GM21723 (cell line): ENCODE measurements at regions not wholly inside any gene's neighbourhood (a gene's known extent, or its start where the extent isn't known, plus 50 kb on each side); places are given as distances from the start of the nearest gene placed in this dataset.

Source experiments
- ATAC-seq: cut with Tn5 transposase; IDR thresholded peaks from one replicate; pipeline ENCODE4 v1.9.1; 2021; ENCODE audit warnings: mild to moderate bottlenecking, moderate library complexity; ENCODE audit not compliant: unreplicated experiment

DNA sequence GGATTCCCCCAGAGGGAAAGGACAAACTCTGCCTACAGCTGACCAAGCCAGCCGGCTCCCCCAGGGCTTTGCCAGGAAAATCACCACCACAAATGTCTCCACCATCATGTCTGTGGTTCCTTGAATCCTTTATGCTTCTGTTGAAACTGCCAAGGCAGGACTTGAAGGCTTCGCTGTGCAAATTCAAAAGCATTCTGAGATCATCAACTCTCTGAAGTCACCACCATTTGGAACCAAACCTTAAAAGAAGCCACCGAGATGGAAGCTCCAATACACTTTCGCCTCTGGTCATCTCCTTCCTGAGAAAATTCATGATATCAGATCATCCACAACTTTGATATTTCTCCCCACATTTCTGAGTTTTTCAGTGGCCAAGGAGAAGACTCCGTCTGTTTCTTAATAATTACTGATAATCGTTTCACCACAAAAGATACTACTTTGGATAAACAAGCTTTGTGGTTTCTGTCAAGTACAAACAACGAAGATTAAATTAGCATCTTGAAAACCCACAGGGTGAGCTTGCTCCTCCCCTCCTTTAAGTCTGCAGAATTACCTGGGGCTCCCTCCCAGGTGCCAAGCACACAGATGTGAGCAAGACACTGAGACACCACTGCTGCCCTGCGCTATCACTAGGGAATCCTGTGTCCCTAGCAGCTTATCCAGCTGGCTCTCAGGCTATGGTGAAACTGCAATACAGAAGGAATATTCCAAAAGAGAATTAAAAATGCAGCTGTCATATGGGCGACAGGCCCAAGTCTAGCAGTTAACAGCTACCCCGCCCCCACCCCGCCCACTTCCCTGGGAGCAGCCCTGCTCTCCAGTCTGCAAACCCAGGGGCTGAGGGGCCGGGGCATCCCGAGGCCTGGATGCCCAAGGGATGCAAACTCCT lies 125.0 kb upstream of the TBL1X start:
- ATAC-seq = no peak

DNA sequence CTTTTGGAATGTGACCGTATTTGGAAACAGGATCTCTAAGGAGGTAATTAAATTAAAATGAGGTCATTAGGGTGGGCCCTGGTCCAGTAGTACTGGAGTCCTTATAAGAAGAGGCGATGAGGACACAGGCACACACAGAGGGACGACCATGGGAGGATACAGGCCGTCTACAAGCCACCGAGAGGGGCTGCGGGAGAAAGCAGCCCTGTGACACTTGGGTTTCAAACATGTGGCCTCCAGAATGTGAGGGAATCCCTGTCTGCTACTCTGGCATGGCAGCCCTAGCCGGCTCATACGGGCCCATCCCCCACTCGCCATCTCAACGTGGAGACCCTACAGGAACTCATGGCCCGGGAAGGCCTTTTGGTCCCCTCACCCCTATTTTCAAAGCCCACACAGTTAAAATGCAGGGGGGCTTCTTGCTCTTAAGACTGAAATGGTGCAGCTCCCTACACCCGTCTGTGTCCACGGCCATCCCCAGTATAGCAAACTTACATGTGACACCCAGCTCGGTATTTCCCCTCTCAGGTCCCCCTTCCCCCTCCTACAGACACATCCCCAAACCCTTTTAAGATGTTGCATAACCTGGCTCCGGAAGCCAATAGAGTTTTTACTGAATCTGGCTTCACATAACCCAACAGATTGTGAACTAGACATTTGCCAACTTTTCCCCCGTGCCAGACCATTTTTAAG lies 124.1 kb upstream of the TBL1X start:
- peak; percentile 45 for ATAC-seq

DNA sequence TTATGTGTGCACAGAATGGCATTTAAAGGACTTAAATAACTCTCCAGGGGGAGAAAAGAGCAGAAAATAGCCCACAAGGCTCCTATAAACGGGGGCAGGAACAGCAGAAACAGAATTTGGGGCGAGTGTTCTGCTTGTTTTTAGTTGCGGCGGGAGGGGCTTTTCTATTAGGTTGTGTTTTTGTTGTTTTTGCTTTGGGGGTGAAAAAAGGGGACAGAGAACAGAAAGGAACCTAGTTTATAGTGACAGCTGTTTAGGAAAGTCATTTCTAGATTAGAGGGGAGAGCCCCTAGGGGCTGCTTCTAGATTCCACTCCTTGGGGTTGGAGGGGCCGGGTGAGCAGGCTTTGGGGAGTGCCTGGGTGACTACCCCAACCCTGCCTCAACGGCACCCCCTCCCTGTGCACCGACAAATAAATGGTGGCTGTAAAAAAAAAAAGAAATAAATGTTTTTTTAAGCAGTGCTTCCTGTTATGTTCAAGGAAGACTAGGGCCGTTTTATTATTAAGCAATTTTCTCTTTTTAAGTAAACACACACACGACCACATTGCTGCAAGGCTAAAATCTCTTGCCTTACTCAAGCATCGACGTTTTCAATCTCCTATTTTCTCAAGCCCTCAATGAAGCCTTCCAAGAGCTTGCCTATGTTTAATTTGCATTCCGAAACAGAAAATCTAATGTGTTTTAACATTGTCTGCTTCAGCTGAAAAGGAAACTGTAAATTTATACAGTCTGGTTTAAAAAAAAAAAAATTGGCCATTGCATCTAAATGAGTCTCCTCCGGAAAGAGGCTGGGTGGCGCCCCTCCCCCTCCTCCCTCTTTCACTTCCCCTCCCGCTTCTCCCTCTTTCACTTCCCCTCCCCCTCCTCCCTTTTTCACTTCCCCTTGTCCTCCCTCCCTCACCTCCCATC lies 123.3 kb upstream of the TBL1X start:
- peak; percentile 88 for ATAC-seq

DNA sequence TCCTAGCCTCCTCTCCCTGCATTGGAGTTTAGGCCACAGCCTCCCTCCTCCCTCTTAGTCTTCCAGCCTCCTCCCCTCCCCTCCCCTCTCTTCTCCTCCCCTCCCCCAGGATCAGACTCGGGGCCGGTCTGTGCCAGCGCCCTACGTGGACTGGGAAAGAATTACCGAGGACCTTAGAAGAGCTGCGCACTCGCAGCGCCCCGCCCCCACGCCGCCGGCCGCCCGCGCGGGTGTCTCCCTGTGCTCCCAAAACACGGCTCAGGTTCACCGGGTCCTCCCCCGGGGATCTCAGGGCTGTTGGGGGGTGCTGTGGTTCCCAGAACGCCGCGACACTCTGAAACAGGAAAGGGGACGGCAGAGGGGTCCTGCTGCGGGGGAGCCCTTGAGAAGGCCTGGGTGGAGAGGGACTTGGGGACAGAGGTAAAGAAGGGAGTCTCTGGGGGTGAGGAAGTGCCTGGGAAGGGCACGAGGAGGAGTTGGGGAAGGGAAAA lies 122.3 kb upstream of the TBL1X start:
- no peak for ATAC-seq

DNA sequence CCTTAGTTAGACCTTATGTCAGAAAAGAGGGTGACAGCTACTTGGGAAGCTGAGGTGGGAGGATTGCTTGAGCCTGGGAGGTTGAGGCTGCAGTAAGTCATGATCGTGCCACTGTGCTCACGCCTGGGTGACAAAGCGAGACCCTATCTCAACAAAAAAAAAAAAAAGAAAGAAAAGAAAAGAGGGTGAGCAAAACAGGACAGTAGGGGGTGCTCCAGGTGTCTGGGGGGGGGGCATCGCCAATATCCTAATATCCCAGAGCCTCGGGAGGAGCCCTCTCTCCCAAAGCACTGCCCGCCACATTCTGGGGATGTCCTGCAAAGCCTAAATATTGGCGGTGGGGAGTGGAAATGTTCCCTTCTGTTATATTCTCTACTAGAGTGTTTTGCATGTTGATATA lies 120.9 kb upstream of the TBL1X start:
- no peak for ATAC-seq

DNA sequence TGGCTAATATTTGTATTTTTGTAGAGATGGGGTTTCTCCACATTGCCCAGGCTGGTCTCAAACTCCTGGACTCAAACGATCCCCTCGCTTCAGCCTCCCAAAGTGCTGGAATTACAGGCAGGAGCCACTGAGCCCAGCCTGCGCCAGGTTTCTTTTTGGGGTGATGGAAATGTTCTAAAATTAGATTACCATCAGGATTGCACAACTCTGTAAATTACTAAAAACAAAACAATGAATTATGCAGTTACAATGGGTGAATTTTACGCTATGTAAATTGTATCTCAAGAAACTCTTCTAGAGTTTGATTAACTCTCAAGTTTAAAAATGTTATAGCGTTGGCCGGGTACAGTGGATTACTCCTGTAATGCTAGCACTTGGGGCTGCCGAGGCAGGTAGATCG lies 118.9 kb upstream of the TBL1X start:
- no peak for ATAC-seq

DNA sequence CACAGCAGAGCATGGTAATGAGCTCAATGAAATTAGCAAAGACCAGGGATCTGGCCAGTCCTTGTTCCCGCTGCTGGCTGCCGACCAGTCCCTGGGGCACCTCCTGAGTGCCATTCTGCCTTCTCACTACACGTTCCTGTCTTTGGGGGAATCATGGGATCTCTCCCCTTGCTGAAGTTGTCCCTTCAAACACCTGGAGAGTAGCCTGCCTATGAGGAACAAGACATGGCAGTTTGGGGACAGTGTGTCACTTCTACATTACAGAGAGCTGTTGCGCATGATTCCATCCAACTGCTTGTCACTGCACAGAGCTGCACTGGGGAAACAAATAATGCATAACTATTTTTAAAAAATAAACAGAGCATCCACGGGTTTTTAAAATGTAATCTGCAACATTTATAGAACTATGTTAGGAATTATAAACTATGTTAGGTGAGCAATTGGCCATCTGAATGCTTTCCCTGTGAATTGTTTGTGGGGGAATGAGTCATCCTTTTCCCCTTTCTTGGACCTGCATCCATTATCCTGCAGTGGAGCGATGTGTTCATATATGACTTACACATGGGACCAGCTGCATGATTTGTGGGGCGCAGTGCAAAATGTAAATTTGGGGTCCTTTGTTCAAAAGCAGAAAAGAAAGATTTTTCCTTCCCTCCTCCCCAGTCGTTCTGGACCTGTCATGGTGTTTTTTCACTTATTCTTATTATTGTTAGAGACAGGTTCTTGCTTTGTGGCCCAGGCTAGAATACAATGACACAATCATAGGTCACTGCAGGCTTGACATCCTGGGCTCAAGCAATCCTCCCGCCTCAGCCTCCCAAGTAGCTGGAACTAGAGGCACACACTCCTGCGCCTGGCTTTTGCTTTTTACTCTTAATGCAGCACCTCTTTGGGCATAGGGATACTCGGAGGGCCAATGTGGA lies 115.0 kb upstream of the TBL1X start:
- ATAC-seq = no peak

DNA sequence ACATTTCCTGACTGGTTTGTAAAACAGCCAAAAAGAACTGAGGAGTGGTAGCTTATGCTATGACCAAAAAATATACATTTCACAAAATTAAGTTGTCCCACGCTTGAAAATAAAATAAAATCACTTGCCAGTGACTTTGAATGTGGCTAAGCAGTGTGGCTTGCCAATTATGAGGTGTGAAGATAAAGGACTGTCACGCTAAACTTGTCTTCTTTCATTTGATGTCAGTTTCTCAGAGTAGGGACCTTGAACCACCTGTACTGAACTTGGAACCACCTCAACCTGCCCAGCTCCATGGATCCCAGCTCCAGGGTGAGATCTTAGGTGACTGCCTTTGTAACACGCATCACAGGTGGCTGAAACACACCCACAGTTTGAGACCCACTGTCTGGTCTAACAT lies 113.7 kb upstream of the TBL1X start:
- no peak for ATAC-seq

DNA sequence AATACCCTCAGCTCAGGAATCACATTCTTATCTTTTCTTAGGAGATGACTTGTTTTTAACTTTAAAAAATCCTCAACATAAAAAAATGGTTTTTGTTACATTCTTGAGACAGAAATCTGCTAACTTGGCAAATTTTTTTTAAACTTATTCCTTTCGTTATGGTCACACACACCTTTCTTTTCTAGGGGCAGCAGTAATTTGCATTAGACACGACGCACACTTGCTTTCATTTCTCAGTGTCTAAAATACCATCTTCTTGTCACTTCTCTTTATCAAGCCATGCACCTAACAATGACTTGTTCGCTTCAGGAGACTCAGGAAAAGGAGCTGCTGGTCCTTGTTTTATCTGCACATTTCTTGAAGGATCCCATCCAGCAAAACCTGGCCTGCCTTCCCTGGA lies 112.6 kb upstream of the TBL1X start:
- peak; percentile 83 for ATAC-seq

DNA sequence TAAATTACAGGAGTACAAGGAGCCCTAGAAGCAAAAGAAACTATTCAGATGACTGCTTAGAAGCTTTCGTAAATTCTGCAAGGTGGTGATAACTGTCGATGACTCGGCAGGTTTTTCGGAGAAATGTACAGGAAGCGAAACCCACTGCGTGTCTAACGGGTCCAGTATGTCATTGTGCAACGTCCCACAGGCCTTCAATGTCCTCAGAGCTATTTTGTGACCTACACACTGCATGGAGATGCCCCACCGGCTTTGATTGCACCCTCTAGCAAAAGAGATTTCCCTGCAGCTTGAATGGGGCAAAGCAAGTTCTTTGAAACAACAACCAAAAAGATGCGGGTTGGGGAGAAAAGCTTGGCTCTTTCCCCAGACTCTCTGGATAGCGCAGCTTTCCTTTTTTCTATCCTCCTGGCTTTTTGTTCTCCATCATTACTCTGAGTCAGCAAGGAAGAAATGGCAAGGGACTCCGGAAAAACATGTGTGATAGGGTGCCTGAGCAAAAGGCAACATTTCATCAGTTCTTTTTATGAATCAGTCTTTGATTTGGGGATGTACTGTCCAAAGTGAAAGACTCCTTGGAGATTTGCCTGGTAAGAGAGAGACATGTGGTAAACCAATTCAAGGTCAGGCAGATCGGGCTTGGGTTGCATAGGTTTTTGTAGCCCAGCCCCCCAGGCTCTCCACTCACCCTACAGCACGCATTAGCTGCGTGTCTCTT lies 112.0 kb upstream of the TBL1X start:
- ATAC-seq = peak; percentile 78

DNA sequence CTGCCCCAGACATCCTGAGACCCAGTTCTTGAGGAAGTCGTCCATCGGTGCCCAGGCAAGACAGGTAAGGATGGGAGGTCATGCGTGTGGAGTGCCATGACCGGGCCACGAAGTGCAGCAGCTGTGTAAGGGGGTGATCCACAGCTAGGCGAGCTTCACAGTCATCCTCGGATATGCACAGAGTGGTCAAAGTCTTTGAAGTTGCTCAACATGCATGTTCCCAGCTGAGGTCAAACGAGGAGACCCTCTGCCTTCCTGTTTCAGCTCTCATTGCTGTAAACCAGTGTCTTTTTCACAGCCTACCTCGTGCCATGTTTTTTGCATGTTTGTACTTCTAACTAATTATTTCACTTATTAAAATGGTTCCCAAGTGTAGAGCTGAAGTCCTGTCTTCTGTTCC lies 109.9 kb upstream of the TBL1X start:
- no peak for ATAC-seq

DNA sequence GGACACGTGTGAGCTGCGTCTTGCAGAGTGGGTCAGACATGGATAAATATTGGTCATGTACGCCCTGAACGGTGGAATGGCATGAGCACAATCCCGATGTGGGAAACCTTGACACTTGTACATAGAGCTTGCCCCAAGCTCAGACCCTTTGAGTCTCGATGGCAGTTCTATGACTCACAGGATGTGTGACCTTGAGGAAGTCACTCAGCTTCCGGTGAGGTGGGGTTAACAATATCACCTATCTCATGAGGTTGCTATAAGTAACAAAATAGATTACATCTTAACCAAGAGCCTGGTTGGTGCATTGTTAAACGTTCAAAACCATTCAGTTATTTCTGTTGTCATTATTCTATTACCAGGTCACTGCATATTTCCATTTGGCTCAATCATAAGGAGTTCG lies 109.1 kb upstream of the TBL1X start:
- ATAC-seq = no peak

DNA sequence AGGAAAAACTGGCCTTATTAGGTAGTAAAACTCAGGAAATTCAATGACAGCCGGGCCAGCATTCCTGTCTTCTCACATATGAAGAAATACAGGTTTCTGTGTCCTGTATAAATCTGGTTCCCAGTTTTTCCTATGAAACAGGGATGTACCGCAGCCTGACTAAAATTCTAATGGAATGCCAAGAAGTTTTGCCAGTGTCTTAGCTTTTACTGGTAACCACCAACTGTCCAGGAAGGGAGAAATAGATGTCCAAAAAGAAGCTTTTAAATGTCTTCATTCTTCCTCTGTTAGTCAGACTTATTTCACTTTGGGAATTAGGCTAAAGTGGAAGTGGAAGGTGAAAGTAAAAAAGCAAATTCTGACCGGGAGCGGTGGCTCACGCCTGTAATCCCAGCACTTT lies 108.0 kb upstream of the TBL1X start:
- ATAC-seq = no peak

DNA sequence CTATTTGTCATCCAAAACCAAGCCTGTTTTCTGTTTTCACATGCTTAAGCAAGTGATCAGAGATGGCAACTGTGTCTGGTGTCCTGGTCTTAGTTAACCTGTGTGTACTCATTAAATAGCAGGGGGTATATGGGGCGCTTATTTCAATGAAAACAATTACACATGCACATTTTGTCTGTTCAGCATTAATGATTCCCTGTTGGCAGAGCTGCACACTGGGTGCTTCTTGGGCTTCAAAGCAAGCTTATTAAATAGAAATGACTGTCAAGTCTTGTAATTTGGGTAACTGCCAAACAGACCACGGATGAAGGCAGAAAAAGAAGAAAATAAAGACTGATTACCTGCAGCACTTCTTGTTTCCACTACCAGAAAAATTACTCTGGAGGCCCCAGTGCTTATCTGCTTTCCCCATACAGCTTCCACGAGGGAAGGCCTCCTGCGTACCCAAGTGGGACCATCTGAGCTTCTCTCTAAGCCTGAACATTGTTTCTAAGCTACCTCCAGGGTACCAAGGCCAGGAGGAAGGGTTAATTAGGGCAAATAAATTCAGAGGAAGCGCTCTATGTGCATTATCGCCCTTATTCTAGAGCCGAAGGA lies 107.2 kb upstream of the TBL1X start:
- ATAC-seq = no peak

DNA sequence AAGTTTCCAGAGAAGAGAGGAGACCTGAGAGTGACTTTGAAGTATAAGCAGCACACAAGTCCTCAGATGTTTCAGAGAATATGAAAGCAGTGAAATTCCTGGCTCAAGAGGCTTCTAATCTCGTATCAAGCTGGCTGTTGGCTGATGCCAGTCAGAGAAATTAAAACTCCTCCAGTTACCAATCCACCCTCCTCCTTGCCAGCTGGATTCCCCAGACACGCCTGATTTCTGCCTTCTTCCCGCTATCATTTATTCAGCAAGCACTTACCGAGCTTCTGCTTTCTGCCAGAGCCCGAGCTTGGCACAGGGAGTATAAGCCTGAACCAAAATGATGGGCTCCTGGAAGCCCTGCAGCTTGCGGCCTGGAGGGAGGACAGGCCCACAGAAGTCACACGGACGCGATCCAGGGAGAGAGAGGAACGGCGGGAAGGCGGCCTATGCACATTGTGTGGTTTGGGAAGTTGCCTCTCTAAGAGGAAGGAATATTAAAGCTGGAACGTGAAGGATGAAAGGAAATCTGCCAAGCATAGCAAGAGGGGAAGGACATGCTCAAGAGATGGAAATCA lies 102.4 kb upstream of the TBL1X start:
- ATAC-seq = no peak

DNA sequence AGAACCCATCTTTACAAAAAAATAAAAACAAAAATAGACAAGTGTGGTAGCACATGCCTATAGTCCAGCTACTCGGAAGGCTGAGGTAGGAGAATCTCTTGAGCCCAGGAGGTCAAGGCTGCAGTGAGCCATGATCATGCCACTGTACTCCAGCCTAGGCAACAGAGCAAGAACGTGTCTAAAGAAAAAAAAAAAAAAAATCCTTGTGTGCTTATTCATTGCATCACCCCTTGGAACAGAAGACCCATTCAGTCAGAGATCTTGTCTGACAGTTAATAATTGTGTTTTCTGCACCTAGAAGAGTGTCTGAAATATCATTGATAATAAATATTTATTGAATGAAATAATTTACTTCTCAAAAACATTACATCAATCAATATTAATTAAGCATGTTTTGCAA lies 97.4 kb upstream of the TBL1X start:
- ATAC-seq = no peak

DNA sequence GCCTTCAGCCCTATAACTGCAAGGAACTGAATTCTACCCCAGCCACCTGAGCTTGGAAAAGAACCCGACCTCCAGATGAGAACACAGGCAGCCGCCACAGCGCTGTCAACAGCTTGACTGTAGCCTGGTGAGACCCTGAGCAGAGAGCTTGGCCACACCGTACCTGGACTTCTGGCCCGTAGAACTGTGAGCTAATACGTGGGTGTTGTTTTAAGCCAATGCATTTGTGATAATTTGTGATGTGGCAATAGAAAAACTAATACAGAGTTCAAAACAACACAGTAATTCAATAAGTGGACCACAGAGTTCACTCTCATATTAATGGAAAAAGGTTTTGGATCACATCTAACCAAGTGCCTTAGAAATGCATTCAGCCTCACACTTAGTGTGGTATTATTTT lies 96.6 kb upstream of the TBL1X start:
- ATAC-seq = no peak

DNA sequence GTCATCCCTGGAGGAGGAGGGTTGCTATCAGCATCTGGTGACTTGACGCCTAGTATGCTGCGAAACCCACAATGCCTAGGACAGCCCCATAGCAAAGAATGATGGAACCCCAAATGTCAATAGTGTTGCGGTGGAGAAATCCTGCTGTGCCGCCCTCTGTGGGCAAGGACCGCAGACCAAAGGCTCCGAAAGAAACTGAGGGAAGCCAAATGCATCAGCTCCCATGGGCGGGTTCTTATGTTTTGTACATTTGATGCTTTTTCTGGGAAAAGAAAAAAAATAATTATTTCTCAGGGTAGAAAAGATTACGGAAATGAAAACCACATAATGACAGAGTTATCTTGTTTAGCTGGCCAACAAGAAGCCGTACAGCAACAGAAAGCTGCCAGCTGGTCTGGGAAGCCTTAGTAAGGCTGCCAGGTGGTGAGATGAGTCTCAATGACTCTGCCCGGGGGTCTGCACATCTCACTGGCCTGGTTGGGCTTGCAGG lies 95.0 kb upstream of the TBL1X start:
- no peak for ATAC-seq

DNA sequence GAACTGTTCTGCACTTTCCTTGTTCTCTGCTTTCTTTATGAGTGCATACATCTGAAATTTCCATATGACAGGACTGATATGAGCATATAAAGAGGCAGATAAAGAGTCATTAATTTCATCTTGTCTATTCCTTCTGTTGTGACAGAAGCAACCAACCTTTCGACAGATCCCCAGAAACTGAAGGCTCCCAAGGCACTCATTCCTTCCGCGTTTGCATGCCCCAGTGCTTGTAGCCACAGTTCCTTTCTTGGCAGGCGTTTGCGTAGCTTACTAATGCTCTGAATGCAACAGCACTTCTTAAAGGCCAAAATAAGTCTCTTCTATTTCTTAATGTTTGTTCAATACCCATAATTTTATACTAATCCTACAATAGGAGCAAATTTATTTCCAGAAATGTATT lies 94.0 kb upstream of the TBL1X start:
- ATAC-seq = no peak
